ENCODE measurements at regions not wholly inside any gene's neighbourhood (a gene's known extent, or its start where the extent isn't known, plus 50 kb on each side); places are given as distances from the start of the nearest gene placed in this dataset.
A peak's percentile ranks its signal among the peaks of the same experiment; 100 is the strongest.

DNA sequence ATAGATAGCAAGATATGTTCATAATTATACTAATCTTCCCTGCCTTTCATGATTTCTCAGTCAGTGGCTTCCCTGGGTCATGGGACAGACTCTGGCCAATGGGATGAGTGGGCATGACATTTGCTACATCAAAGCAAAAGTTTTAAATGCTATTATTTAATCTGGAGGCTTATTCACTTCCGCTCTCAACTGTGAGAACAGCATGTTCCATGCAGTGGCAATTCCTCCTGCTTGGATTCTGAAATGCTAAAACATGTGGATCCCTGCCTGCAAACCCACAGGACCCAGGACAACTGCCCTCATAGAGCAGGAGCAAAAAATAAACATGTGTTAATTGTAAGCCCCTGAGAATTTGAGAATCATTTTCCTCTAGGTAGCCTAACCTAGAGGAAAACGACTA is 1412.4 kb upstream of the CELF2 start:
- intact Hi-C loops (cut with DNase I), result no loop called here
- H3K9me3 ChIP-seq, result no peaks in the 10 kb centered on the region
- H3K4me1 ChIP-seq, result no peaks in the 10 kb centered on the region
- H3K36me3 ChIP-seq, result no peaks in the 10 kb centered on the region
- TF ChIP-seq CTCF (IDR thresholded peaks at IDR 0.05) (no peak), POLR2A (IDR thresholded peaks at IDR 0.05) (no peak)
- no peak overlapping the region for H3K4me3 ChIP-seq
- no peak for DNase-seq
- H3K27ac ChIP-seq, result no peak overlapping the region
- no peaks in the 10 kb centered on the region for H3K27me3 ChIP-seq
- 52 to 72% methylated on average over 2 of the region's 2 CpGs for WGBS, 2 donors

GRCh38 chr10:9608602-9609001 is 1409.1 kb upstream of the CELF2 start:
- Histone ChIP-seq H3K4me3 (no peak overlapping the region), H3K9me3 (no peaks in the 10 kb centered on the region), H3K36me3 (no peaks in the 10 kb centered on the region), H3K4me1 (no peaks in the 10 kb centered on the region), H3K27ac (no peak overlapping the region), H3K27me3 (no peaks in the 10 kb centered on the region)
- no peak for DNase-seq
- intact Hi-C loops (cut with DNase I), result no loop called here
- TF ChIP-seq CTCF (IDR thresholded peaks at IDR 0.05), result peak in 1 of 6 experiments; percentile 25
- TF ChIP-seq POLR2A (IDR thresholded peaks at IDR 0.05), result no peak

DNA sequence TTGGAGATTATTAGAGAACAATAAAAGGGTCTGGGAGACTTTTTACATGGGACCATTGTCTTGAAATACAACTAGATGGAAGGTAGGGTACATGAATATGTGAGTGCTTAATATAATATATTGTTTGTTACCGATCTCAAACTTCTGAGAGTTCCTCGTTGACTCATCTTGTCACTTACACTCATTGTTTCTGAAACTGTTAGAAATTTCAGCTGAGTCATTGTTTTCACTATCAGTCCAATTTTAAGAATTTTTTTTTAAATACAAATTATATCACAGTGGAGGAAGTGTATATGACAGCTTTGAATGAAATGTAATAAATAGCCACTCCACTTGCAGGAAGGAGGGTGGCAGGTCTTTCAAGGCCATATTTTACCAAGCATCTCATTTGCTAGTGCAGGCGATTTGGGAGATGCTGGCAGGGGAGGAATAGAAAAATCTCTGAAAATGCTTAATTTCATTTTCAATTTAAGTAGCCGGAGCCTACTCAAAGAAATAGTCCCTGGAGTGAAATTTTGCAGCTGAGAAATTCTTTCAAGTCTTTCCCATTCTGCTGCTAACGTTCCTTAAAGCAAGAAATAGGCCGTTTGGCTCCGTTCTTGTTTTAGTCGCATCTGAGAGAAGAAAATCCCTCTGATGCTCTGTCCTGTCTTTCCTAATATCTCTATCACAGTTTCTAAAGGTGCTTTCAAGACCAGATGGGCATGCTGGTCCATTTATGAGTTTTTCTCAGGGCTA is 1404.2 kb upstream of the CELF2 start:
- Histone ChIP-seq H3K27ac (no peak overlapping the region), H3K27me3 (no peaks in the 10 kb centered on the region), H3K36me3 (no peaks in the 10 kb centered on the region), H3K9me3 (no peaks in the 10 kb centered on the region), H3K4me3 (no peak overlapping the region), H3K4me1 (no peaks in the 10 kb centered on the region)
- intact Hi-C loops (cut with DNase I), result no loop called here
- WGBS, 2 donors, result 55 to 57% methylated on average over 8 of the region's 8 CpGs
- TF ChIP-seq POLR2A (IDR thresholded peaks at IDR 0.05), result no peak
- no peak for TF ChIP-seq CTCF (IDR thresholded peaks at IDR 0.05)
- no peak for DNase-seq

- TF ChIP-seq POLR2A (IDR thresholded peaks at IDR 0.05) (no peak), CTCF (IDR thresholded peaks at IDR 0.05) (no peak)
- no peaks in the 10 kb centered on the region for H3K4me1 ChIP-seq
- DNase-seq, result no peak
- no peaks in the 10 kb centered on the region for H3K9me3 ChIP-seq
- intact Hi-C loops (cut with DNase I), result no loop called here
- H3K4me3 ChIP-seq, result no peak overlapping the region
- no peak overlapping the region for H3K27ac ChIP-seq
- 43 to 45% methylated on average over 3 of the region's 3 CpGs for WGBS, 2 donors
- no peaks in the 10 kb centered on the region for H3K36me3 ChIP-seq
- H3K27me3 ChIP-seq, result no peaks in the 10 kb centered on the region
These were observed 1402.5 kb upstream of the CELF2 start for GRCh38 chr10:9615189-9615588.

GRCh38 chr10:9621216-9621615 is 1396.5 kb upstream of the CELF2 start:
- Histone ChIP-seq H3K4me3 (no peak overlapping the region), H3K27me3 (no peaks in the 10 kb centered on the region), H3K9me3 (no peaks in the 10 kb centered on the region), H3K27ac (no peak overlapping the region), H3K36me3 (no peaks in the 10 kb centered on the region), H3K4me1 (no peaks in the 10 kb centered on the region)
- TF ChIP-seq CTCF (IDR thresholded peaks at IDR 0.05) (no peak), POLR2A (IDR thresholded peaks at IDR 0.05) (no peak)
- 60 to 65% methylated on average over 6 of the region's 6 CpGs for WGBS, 2 donors
- intact Hi-C loops (cut with DNase I), result no loop called here
- no peak for DNase-seq

All from esophagus squamous epithelium (tissue), 5 donors.